GM20000 (cell line): ENCODE measurements at regions not wholly inside any gene's neighbourhood (a gene's known extent, or its start where the extent isn't known, plus 50 kb on each side); places are given as distances from the start of the nearest gene placed in this dataset.
"Not testable (repeated sequence)": the region's sequence is repeated elsewhere in the genome, so short reads cannot be mapped to it uniquely, and the experiment has no call there.

Experiments
- DNase-seq: peaks from one replicate; pipeline ENCODE4 v3.0.0; 2012; ENCODE audit warnings: low spot score
- TF ChIP-seq, protein P1 (sequence below): IDR thresholded peaks from 2 replicates; pipeline ENCODE4 v1.5.1; 2012; ENCODE audit warnings: mild to moderate bottlenecking, control low read depth; ENCODE audit errors: extremely low read depth, missing control alignments

GRCh38 chr3:15873415-15873814 lies 75.6 kb upstream of the ANKRD28 start:
- DNase-seq = no peak
- TF ChIP-seq, protein P1, sequence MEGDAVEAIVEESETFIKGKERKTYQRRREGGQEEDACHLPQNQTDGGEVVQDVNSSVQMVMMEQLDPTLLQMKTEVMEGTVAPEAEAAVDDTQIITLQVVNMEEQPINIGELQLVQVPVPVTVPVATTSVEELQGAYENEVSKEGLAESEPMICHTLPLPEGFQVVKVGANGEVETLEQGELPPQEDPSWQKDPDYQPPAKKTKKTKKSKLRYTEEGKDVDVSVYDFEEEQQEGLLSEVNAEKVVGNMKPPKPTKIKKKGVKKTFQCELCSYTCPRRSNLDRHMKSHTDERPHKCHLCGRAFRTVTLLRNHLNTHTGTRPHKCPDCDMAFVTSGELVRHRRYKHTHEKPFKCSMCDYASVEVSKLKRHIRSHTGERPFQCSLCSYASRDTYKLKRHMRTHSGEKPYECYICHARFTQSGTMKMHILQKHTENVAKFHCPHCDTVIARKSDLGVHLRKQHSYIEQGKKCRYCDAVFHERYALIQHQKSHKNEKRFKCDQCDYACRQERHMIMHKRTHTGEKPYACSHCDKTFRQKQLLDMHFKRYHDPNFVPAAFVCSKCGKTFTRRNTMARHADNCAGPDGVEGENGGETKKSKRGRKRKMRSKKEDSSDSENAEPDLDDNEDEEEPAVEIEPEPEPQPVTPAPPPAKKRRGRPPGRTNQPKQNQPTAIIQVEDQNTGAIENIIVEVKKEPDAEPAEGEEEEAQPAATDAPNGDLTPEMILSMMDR = no peak

- TF ChIP-seq, protein P1 = no peak
- no peak for DNase-seq
Observed at GRCh38 chr3:15875016-15875689, 77.4 kb upstream of the ANKRD28 start.

- TF ChIP-seq, protein P1 = no peak
- DNase-seq = no peak
Observed at GRCh38 chr3:15876669-15877068, 78.9 kb upstream of the ANKRD28 start.

GRCh38 chr3:15877813-15878212 lies 80.0 kb upstream of the ANKRD28 start:
- TF ChIP-seq, protein P1 = no peak
- no peak for DNase-seq

DNA sequence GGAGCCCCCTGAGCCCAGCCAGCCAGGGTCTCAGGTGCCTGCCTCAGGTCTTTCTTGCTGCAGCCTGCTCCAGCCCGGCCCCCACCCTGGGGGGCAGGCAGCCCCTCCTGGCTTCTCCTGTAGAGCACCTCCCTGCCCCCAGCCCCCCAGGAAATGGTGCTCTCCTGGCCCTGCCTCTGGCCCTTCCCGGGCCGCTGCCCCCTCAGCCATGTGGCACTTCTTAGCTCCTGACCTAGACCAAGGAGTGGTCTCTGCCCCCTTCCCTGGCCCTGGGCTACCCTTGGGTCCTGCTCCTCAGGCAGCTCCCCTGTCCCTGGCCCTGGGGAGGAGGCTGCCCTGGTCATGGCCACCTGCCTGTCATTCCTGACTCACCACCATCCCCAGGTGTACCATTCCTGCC lies 82.0 kb upstream of the ANKRD28 start:
- not testable (repeated sequence) for DNase-seq

DNA sequence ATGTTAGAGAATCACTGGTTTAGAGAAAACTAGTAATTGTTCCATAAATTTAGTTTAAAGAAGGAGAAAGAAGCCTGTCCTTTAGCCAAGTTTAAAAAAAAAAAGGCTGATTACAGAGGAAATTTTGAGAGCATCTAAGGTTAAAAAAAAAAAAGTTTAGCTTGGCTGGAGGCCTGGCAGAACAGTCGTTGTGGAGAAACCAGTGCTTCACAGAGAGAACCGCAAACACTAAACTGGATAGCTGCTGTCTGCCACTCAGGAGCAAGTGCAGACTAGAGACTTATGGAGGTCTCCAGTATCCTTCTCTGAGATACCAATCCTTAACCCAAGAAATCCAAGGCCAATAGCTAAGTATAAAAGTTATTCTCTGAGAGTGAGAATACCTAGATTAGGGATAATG lies 84.8 kb upstream of the ANKRD28 start:
- no peak for DNase-seq
- TF ChIP-seq, protein P1 = no peak

DNA sequence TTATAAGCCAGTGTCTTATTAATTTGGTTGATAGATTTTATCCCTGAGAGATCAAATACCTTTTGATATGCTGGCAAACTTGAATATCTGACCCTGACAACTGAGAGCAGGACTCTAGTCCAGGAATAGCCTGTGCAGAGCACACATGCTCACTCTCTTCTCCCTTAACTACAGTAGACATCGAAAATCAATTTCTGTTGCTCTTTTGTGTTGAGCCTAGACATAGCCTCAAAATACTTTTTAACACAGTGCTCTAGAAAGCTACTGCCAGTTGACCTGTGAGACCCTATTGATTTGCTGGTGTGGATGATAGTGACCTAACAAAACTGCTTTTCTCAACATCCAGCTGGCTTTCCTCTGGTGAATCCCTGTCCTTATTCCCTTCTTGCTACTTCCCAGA lies 86.4 kb upstream of the ANKRD28 start:
- TF ChIP-seq, protein P1 = no peak
- DNase-seq = no peak

- no peak for DNase-seq
- TF ChIP-seq, protein P1 = no peak
Observed at GRCh38 chr3:15886521-15886920, 88.7 kb upstream of the ANKRD28 start.
